K562 (cell line): ENCODE measurements at regions not wholly inside any gene's neighbourhood (a gene's known extent, or its start where the extent isn't known, plus 50 kb on each side); places are given as distances from the start of the nearest gene placed in this dataset.

Source experiments
- ATAC-seq: fragments of 200-7000 bp; cut with Tn5 transposase; 3 replicates; pipeline ENCODE4 v1.9.1; 2020; ENCODE audit warnings: moderate library complexity
- BruUV-seq: library from RNA; stranded (reverse); fragments of 400-500 nt; replicated peaks from 2 replicates; lab custom pipeline; 2021; lab: Mats Ljungman, UMichigan
- CTCF ChIA-PET: fragments of 300-600 bp; formaldehyde crosslinking; extraction: SDS; loops from one replicate; lab custom pipeline; 2021; ENCODE audit warnings: low intra/inter-chr PET ratio; lab: Yijun Ruan, JAX
- POLR2A ChIA-PET: fragments of 300-600, 350-650 bp; sonication (Branson Sonifier 250); formaldehyde crosslinking; extraction: SDS; loops from one replicate; lab custom pipeline; 2021; ENCODE audit warnings: antibody characterized with exemption, inconsistent platforms; lab: Yijun Ruan, JAX
- DNase-seq, 4 experiments: peaks; one replicate each; pipeline versions ENCODE4 v3.0.0 to v3.0.0-alpha.2; 2011 to 2018; ENCODE audit warnings: low spot score in 3 of 4, mixed read lengths in 3 of 4; ENCODE audit errors: extremely low read depth in 1 of 4
- FAIRE-seq: peaks from 2 replicates; lab custom pipeline; 2011; peaks lifted over from hg19 to GRCh38; lab: Jason Lieb, UNC
- H2AFZ ChIP-seq: 2 replicates; pipeline ENCODE4 v1.6.0; 2011; ENCODE audit warnings: low read depth, low read length, control low read depth, inconsistent platforms
- H3K27ac ChIP-seq: fragments of 200-600 bp; 3 replicates; pipeline ENCODE4 v1.8.0; 2011; ENCODE audit warnings: low read depth, mild to moderate bottlenecking, control low read depth, inconsistent platforms, low read length, moderate library complexity, mixed read lengths; ENCODE audit errors: extremely low read depth
- H3K27me3 ChIP-seq, 2 experiments: fragments of 300-600 bp in 1 of 2; 2 replicates in 1 of 2; 3 replicates in 1 of 2; pipeline versions ENCODE4 v1.6.0 to v1.8.0; 2011; ENCODE audit warnings: inconsistent platforms in 2 of 2, low read length in 2 of 2, mild to moderate bottlenecking in 1 of 2, mixed read lengths in 1 of 2, moderate library complexity in 1 of 2; ENCODE audit not compliant: control insufficient read depth in 2 of 2, insufficient read depth in 2 of 2
- H3K36me3 ChIP-seq: fragments of 300-600 bp; 3 replicates; pipeline ENCODE4 v1.8.0; 2011; ENCODE audit warnings: mild to moderate bottlenecking, low read length, inconsistent platforms; ENCODE audit not compliant: control insufficient read depth, insufficient read depth
- H3K4me1 ChIP-seq, 2 experiments: fragments of 200-600 bp in 1 of 2; replicated peaks in 1 of 2; 2 replicates in 1 of 2; 3 replicates in 1 of 2; pipeline versions ENCODE4 v1.5.1 to v1.8.0; 2011; ENCODE audit warnings: inconsistent platforms in 2 of 2, low read length in 2 of 2, mild to moderate bottlenecking in 1 of 2, mixed read lengths in 1 of 2, moderate library complexity in 1 of 2; ENCODE audit not compliant: control insufficient read depth in 2 of 2, insufficient read depth in 2 of 2
- H3K4me2 ChIP-seq: 2 replicates; pipeline ENCODE4 v1.6.1; 2011; ENCODE audit warnings: low read length, control low read depth, inconsistent platforms, mixed read lengths; ENCODE audit not compliant: insufficient read depth
- H3K4me3 ChIP-seq: fragments of 200-600 bp; sonication (generic), shearing (Covaris generic); 2 replicates; pipeline ENCODE4 v1.5.1; 2016; ENCODE audit warnings: control low read depth, inconsistent platforms
- H3K79me2 ChIP-seq: fragments of 200-600 bp; 3 replicates; pipeline ENCODE4 v1.8.0; 2011; ENCODE audit warnings: low read length, inconsistent platforms; ENCODE audit not compliant: control insufficient read depth, insufficient read depth
- H3K9ac ChIP-seq, 2 experiments: 2 replicates each; pipeline versions ENCODE4 v1.6.0 to v1.6.1; 2011; ENCODE audit warnings: low read depth in 2 of 2, low read length in 2 of 2, control low read depth in 1 of 2, inconsistent platforms in 1 of 2, mild to moderate bottlenecking in 1 of 2, mixed read lengths in 1 of 2; ENCODE audit not compliant: insufficient read depth in 1 of 2
- H3K9me1 ChIP-seq: one replicate; pipeline ENCODE4 v1.6.0; 2011; ENCODE audit warnings: inconsistent platforms, mild to moderate bottlenecking, low read length, moderate library complexity; ENCODE audit not compliant: control insufficient read depth, insufficient read depth
- H3K9me3 ChIP-seq: replicated peaks from 2 replicates; pipeline ENCODE4 v1.5.1; 2011; ENCODE audit warnings: low read depth, low read length, inconsistent platforms; ENCODE audit not compliant: control insufficient read depth, insufficient read depth
- H4K20me1 ChIP-seq: replicated peaks from 2 replicates; pipeline ENCODE4 v1.6.1; 2011; ENCODE audit warnings: low read length, inconsistent platforms, mixed read lengths; ENCODE audit not compliant: control insufficient read depth, insufficient read depth
- CBX3 ChIP-seq, 2 experiments: IDR thresholded peaks; 1 replicate in 1 of 2; 2 replicates in 1 of 2; pipeline ENCODE4 v1.6.1; 2012; ENCODE audit warnings: inconsistent platforms in 2 of 2, low read length in 2 of 2, borderline replicate concordance in 1 of 2, control low read depth in 1 of 2
- CHD4 ChIP-seq: fragments of 200-600 bp; sonication (generic); IDR thresholded peaks from 3 replicates; pipeline ENCODE4 v1.6.1; 2012; ENCODE audit warnings: low read depth, mild to moderate bottlenecking, mixed read lengths, low read length, inconsistent platforms; ENCODE audit not compliant: insufficient read depth, insufficient replicate concordance, poor library complexity, severe bottlenecking
- HMBOX1 ChIP-seq: sonication (generic); IDR thresholded peaks from 2 replicates; pipeline ENCODE4 v1.6.1; 2016
- MXI1 ChIP-seq: IDR thresholded peaks from 2 replicates; pipeline ENCODE4 v1.6.1; 2011; ENCODE audit warnings: low read depth, mild to moderate bottlenecking, improper control_type of control experiment, low read length
- SMAD4 ChIP-seq: fragments of 250-450 bp; sonication (Bioruptor Pico); conservative IDR thresholded peaks from 2 replicates; pipeline ENCODE4 v1.8.0; 2021; ENCODE audit warnings: inconsistent platforms, mild to moderate bottlenecking, moderate library complexity
- ZNF561 ChIP-seq: fragments of 450-650 bp; formaldehyde crosslinking; conservative IDR thresholded peaks from 2 replicates; pipeline ENCODE4 v1.4.0; 2020; ENCODE audit warnings: mild to moderate bottlenecking, moderate library complexity
- ZNF785 ChIP-seq: fragments of 250-450 bp; sonication (Bioruptor Pico); IDR thresholded peaks from 2 replicates; pipeline ENCODE4 v1.4.0; 2020; ENCODE audit warnings: mild to moderate bottlenecking
- WGBS: fragments of 100-300 bp; shearing (Covaris generic); methylation state at CpG from one replicate; pipeline ENCODE4 v1.1.6; 2016; ENCODE audit warnings: low coverage, mixed read lengths; ENCODE audit not compliant: insufficient coverage; ENCODE audit errors: missing lambda C conversion rate; 5-methylcytosine and 5-hydroxymethylcytosine counted together
- in situ Hi-C: fragments of 300-500 bp; cut with MboI; formaldehyde crosslinking; loops from 4 replicates; pipeline ENCODE4 v1.15.0; 2018; ENCODE audit warnings: inconsistent platforms, mixed read lengths
- intact Hi-C: fragments of 100-400 bp; cut with micrococcal nuclease; formaldehyde crosslinking; loops from 2 replicates; pipeline ENCODE4 v1.14.2; 2022
- TF ChIP-seq, protein P1 (sequence below): fragments of 250-450 bp; sonication (Bioruptor Pico); IDR thresholded peaks from 2 replicates; pipeline ENCODE4 v1.8.0; 2022; ENCODE audit warnings: inconsistent platforms

- H3K4me2 ChIP-seq = no peak overlapping the region
- BruUV-seq = no TSS peak
- no peak for TF ChIP-seq ZNF785 (CRISPR knock-in tag)
- TF ChIP-seq ZNF561 (CRISPR knock-in tag) = no peak
- no peak for TF ChIP-seq CBX3 (IDR thresholded peaks at IDR 0.05; ENCODE audit: borderline replicate concordance in 1 of 2, low read length in 2 of 2)
- TF ChIP-seq MXI1 = no peak
- TF ChIP-seq HMBOX1 = no peak
- TF ChIP-seq SMAD4 (CRISPR knock-in tag) = no peak
- TF ChIP-seq, protein P1, sequence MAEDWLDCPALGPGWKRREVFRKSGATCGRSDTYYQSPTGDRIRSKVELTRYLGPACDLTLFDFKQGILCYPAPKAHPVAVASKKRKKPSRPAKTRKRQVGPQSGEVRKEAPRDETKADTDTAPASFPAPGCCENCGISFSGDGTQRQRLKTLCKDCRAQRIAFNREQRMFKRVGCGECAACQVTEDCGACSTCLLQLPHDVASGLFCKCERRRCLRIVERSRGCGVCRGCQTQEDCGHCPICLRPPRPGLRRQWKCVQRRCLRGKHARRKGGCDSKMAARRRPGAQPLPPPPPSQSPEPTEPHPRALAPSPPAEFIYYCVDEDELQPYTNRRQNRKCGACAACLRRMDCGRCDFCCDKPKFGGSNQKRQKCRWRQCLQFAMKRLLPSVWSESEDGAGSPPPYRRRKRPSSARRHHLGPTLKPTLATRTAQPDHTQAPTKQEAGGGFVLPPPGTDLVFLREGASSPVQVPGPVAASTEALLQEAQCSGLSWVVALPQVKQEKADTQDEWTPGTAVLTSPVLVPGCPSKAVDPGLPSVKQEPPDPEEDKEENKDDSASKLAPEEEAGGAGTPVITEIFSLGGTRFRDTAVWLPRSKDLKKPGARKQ (CRISPR knock-in tag) = no peak
- no peak for TF ChIP-seq CHD4
- TF ChIP-seq, all 486 proteins: peak for 0
- Histone ChIP-seq H3K9ac (0 out of 4 replicates have a peak overlapping the region, but pooled peaks of 1 of the 2 experiments have one; percentile 15), H3K36me3 (no peaks in the 10 kb centered on the region), H4K20me1 (no peaks in the 10 kb centered on the region), H2AFZ (no peak overlapping the region), H3K9me3 (no peaks in the 10 kb centered on the region), H3K27ac (no peak overlapping the region), H3K79me2 (no peaks in the 10 kb centered on the region), H3K9me1 (peaks cover 4% of the 10 kb centered on the region), H3K4me1 (no peaks in the 10 kb centered on the region), H3K4me3 (no peak overlapping the region), H3K27me3 (peaks cover 0 to 16% of the 10 kb centered on the region in 2 experiments; a peak in 2 of 5 replicates)
- CTCF ChIA-PET = interaction anchor here (0.6 kb wide), 1 partner anchor 90 kb away, joined by 3 read pairs; no protein-coding TSS in a partner anchor
- POLR2A ChIA-PET = interaction anchor here (0.6 kb wide), 1 partner anchor 686 kb away, joined by 3 read pairs; no protein-coding TSS in a partner anchor
- intact Hi-C loops (no loop called here), in situ Hi-C loops (no loop called here)
- no peak for ATAC-seq
- no peak for DNase-seq
- FAIRE-seq = no peak
- WGBS = 0% methylated on average over 8 of the region's 8 CpGs
Measured at GRCh38 chr7:153099235-153099634, 339.7 kb downstream of the ACTR3B start.
